Right lobe of liver (tissue), 6 donors: ENCODE measurements at regions not wholly inside any gene's neighbourhood (a gene's known extent, or its start where the extent isn't known, plus 50 kb on each side); places are given as distances from the start of the nearest gene placed in this dataset.

Experiments
- ATAC-seq, 4 donors: fragments of 200-7000 bp; cut with Tn5 transposase; one replicate each; pipeline ENCODE4 v1.9.1; 2020; ENCODE audit warnings: mild to moderate bottlenecking in 4 of 4, moderate library complexity in 4 of 4
- DNase-seq, 3 donors: peaks; one replicate each; pipeline ENCODE4 v3.0.0-alpha.2; 2020
- H3K27ac ChIP-seq, 3 donors: fragments of 200-600 bp; one replicate each; pipeline ENCODE4 v1.8.0; 2022
- H3K27me3 ChIP-seq, 2 donors: fragments of 200-600 bp; one replicate each; pipeline ENCODE4 v1.8.0; 2022
- H3K36me3 ChIP-seq, 4 donors: fragments of 200-600 bp; sonication (generic) in 1 of 4; one replicate each; pipeline versions ENCODE4 v1.5.1 to v1.8.0; 2017 to 2022; ENCODE audit warnings: control low read depth in 1 of 4
- H3K4me1 ChIP-seq, 4 donors: fragments of 200-600 bp; sonication (generic) in 1 of 4; one replicate each; pipeline versions ENCODE4 v1.5.1 to v1.8.0; 2017 to 2022; ENCODE audit warnings: control low read depth in 1 of 4
- H3K4me3 ChIP-seq, 3 donors: fragments of 200-600 bp; one replicate each; pipeline ENCODE4 v1.8.0; 2022
- H3K9me3 ChIP-seq, 4 donors: fragments of 200-600 bp; sonication (generic) in 1 of 4; one replicate each; pipeline versions ENCODE4 v1.5.1 to v1.8.0; 2017 to 2022; ENCODE audit warnings: control low read depth in 1 of 4
- POLR2A ChIP-seq: fragments of 450-650 bp; IDR thresholded peaks from one replicate; pipeline ENCODE4 v1.6.1; 2017; ENCODE audit warnings: antibody characterized with exemption, mild to moderate bottlenecking
- WGBS: methylation state at CpG from one replicate; pipeline ENCODE4 v1.1.6; 2018; ENCODE audit warnings: low coverage, low lambda C conversion rate; ENCODE audit not compliant: insufficient coverage; ENCODE audit errors: missing lambda C conversion rate; 5-methylcytosine and 5-hydroxymethylcytosine counted together
- intact Hi-C, 2 donors: fragments of 100-400 bp; cut with DNase I; formaldehyde crosslinking; loops; one replicate each; pipeline versions ENCODE4 v1.11.2 to v1.14.1; 2022
- TF ChIP-seq, protein P1 (sequence below), 4 donors: fragments of 200-600 bp in 3 of 4; fragments of 450-650 bp in 1 of 4; IDR thresholded peaks; one replicate each; pipeline versions ENCODE4 v1.5.1 to v1.8.0; 2016 to 2022; ENCODE audit warnings: antibody characterized with exemption in 4 of 4, mild to moderate bottlenecking in 2 of 4
- donor health status: DM: no; HTN: yes; CAD: no.
- donor health status: DM: no; HTN: no; CAD: no.
- donor health status: DM: no; HTN: no; CAD: no.
- donor health status: DM: no; HTN: yes; CAD: no.
- donor health status: DM: no; HTN: yes; CAD: no.

GRCh38 chr6:139871803-139872510 lies 497.5 kb upstream of the CITED2 start:
- H3K9me3 ChIP-seq, result no peaks in the 10 kb centered on the region
- no peak overlapping the region for H3K4me3 ChIP-seq
- H3K27me3 ChIP-seq, result no peaks in the 10 kb centered on the region
- DNase-seq (no peak), ATAC-seq (no peak)
- no peaks in the 10 kb centered on the region for H3K36me3 ChIP-seq
- TF ChIP-seq, protein P1, sequence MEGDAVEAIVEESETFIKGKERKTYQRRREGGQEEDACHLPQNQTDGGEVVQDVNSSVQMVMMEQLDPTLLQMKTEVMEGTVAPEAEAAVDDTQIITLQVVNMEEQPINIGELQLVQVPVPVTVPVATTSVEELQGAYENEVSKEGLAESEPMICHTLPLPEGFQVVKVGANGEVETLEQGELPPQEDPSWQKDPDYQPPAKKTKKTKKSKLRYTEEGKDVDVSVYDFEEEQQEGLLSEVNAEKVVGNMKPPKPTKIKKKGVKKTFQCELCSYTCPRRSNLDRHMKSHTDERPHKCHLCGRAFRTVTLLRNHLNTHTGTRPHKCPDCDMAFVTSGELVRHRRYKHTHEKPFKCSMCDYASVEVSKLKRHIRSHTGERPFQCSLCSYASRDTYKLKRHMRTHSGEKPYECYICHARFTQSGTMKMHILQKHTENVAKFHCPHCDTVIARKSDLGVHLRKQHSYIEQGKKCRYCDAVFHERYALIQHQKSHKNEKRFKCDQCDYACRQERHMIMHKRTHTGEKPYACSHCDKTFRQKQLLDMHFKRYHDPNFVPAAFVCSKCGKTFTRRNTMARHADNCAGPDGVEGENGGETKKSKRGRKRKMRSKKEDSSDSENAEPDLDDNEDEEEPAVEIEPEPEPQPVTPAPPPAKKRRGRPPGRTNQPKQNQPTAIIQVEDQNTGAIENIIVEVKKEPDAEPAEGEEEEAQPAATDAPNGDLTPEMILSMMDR (IDR thresholded peaks at IDR 0.05), result no peak
- TF ChIP-seq POLR2A, result no peak
- H3K27ac ChIP-seq, result no peak overlapping the region
- no peaks in the 10 kb centered on the region for H3K4me1 ChIP-seq
- intact Hi-C loops, result no loop called here
- WGBS, result 60% methylated on average over 1 of the region's 1 CpG

- whole genome bisulfite sequencing, result 86% methylated on average over 6 of the region's 6 CpGs
- TF ChIP-seq POLR2A, result no peak
- TF ChIP-seq, protein P1 (IDR thresholded peaks at IDR 0.05), result no peak
- H3K4me3 ChIP-seq, result no peak overlapping the region
- H3K4me1 ChIP-seq, result no peaks in the 10 kb centered on the region
- H3K27me3 ChIP-seq, result no peaks in the 10 kb centered on the region
- intact Hi-C loops, result no loop called here
- H3K27ac ChIP-seq, result no peak overlapping the region
- ATAC-seq (no peak), DNase-seq (no peak)
- H3K36me3 ChIP-seq, result no peaks in the 10 kb centered on the region
- H3K9me3 ChIP-seq, result no peaks in the 10 kb centered on the region
Measured at GRCh38 chr6:139871165-139871710, 496.8 kb upstream of the CITED2 start.

- TF ChIP-seq, protein P1 (IDR thresholded peaks at IDR 0.05), result no peak
- no peak for TF ChIP-seq POLR2A
- intact Hi-C loops, result no loop called here
- Histone ChIP-seq H3K4me3 (no peak overlapping the region), H3K27ac (no peak overlapping the region), H3K4me1 (no peaks in the 10 kb centered on the region), H3K9me3 (no peaks in the 10 kb centered on the region), H3K27me3 (no peaks in the 10 kb centered on the region), H3K36me3 (no peaks in the 10 kb centered on the region)
- 89% methylated on average over 2 of the region's 2 CpGs for whole genome bisulfite sequencing
- no peak for ATAC-seq
- no peak for DNase-seq
Measured at GRCh38 chr6:139868576-139868975, 494.1 kb upstream of the CITED2 start.

- ATAC-seq (no peak), DNase-seq (no peak)
- no peak overlapping the region for H3K27ac ChIP-seq
- no peaks in the 10 kb centered on the region for H3K4me1 ChIP-seq
- TF ChIP-seq POLR2A, result no peak
- TF ChIP-seq, protein P1 (IDR thresholded peaks at IDR 0.05), result no peak
- intact Hi-C loops, result no loop called here
- no peaks in the 10 kb centered on the region for H3K36me3 ChIP-seq
- H3K27me3 ChIP-seq, result no peaks in the 10 kb centered on the region
- no peak overlapping the region for H3K4me3 ChIP-seq
- no peaks in the 10 kb centered on the region for H3K9me3 ChIP-seq
- WGBS, result 56% methylated on average over 1 of the region's 1 CpG
Measured at GRCh38 chr6:139863964-139864363, 489.5 kb upstream of the CITED2 start.
